Spinal cord (tissue), 9 donors: ENCODE measurements at regions not wholly inside any gene's neighbourhood (a gene's known extent, or its start where the extent isn't known, plus 50 kb on each side); places are given as distances from the start of the nearest gene placed in this dataset.

Experiments
- DNase-seq, 6 donors: peaks; one replicate each; pipeline versions ENCODE4 v3.0.0 to v3.0.0-alpha.2; 2013 to 2015; ENCODE audit warnings: low spot score in 6 of 6, low read depth in 4 of 6
- H3K27ac ChIP-seq: one replicate; pipeline ENCODE4 v1.5.1; 2013; ENCODE audit warnings: low read depth, low read length, control low read depth
- H3K27me3 ChIP-seq: one replicate; pipeline ENCODE4 v1.6.1; 2013; ENCODE audit warnings: low read length; ENCODE audit not compliant: control insufficient read depth, insufficient read depth
- H3K36me3 ChIP-seq: one replicate; pipeline ENCODE4 v1.6.1; 2013; ENCODE audit warnings: low read length; ENCODE audit not compliant: control insufficient read depth, insufficient read depth
- H3K4me1 ChIP-seq: one replicate; pipeline ENCODE4 v1.6.1; 2013; ENCODE audit warnings: low read length; ENCODE audit not compliant: control insufficient read depth, insufficient read depth
- H3K4me3 ChIP-seq: one replicate; pipeline ENCODE4 v1.5.1; 2013; ENCODE audit warnings: low read depth, low read length, control low read depth
- H3K9me3 ChIP-seq: one replicate; pipeline ENCODE4 v1.6.1; 2013; ENCODE audit warnings: low read length; ENCODE audit not compliant: control insufficient read depth, insufficient read depth
- WGBS: methylation state at CpG from one replicate; pipeline ENCODE4 v1.1.5; 2013; ENCODE audit warnings: missing lambda C conversion rate; ENCODE audit not compliant: insufficient coverage; 5-methylcytosine and 5-hydroxymethylcytosine counted together
- donor health status: healthy.

DNA sequence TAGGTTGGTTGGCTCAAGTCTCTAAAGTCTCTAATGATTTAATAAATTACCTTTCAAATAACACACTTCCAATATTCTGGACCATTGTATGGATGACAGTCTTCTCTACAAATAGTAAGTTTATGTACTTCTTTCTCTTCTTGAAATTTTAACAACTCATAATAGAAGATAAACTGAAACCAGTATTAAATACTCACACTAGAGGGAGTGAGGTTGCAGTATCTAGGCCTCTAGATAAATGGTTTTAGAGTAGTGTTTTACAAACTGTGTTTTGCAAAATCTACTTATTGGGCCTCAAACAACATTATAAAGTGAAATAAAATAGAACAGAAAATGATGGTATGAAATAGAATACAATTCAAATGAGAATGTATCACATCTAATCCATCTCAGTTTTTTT, 479.9 kb upstream of the BRINP3 start:
- no peaks in the 10 kb centered on the region for H3K27me3 ChIP-seq
- no peak overlapping the region for H3K4me3 ChIP-seq
- no peaks in the 10 kb centered on the region for H3K36me3 ChIP-seq
- no peak for DNase-seq
- no peaks in the 10 kb centered on the region for H3K9me3 ChIP-seq
- no peak overlapping the region for H3K27ac ChIP-seq
- H3K4me1 ChIP-seq: no peaks in the 10 kb centered on the region

DNA sequence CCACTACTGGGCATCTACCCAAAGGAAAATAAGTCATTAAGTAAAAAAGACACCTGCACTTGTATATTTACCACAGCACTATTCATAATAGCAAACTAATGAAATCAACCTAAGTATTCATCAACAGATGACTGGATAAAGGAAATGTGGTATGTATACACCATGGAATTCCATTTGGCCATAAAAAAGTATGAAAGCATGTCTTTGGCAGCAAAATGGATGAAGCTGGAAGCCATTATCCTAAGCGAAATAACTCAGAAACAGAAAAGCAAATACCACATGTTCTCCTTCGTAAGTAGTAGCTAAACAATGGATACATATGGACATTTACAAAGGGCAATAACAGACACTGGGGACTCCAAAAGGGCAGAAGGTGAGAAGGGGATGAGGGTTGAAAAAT, 485.7 kb upstream of the BRINP3 start:
- Histone ChIP-seq H3K27ac (no peak overlapping the region), H3K36me3 (no peaks in the 10 kb centered on the region), H3K4me1 (no peaks in the 10 kb centered on the region), H3K27me3 (no peaks in the 10 kb centered on the region), H3K4me3 (no peak overlapping the region), H3K9me3 (no peaks in the 10 kb centered on the region)
- DNase-seq: no peak
- no CpG with 5 or more reads among the region's 2 CpGs for WGBS

DNA sequence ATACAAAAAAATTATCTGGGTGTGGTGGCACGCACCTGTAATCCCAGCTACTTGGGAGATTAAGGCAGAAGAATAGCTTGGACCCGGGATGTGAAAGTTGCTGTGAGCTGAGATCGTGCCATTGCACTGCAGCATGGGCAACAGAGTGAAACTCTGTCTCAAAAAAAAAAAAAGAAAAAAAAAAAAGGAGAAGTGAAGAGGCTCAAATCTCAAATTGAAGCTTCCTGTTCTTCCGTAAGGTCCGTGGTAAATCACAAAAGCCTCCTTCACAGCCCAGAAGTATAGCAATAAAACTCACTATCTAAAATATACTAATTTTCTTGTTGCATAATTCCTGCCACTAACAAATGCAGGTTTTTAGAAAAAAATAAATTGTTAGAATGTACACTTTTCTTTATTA, 498.2 kb upstream of the BRINP3 start:
- DNase-seq: no peak
- no peaks in the 10 kb centered on the region for H3K9me3 ChIP-seq
- H3K27me3 ChIP-seq: no peaks in the 10 kb centered on the region
- WGBS: no CpG with 5 or more reads among the region's 5 CpGs
- H3K27ac ChIP-seq: no peak overlapping the region
- no peaks in the 10 kb centered on the region for H3K4me1 ChIP-seq
- H3K4me3 ChIP-seq: no peak overlapping the region
- no peaks in the 10 kb centered on the region for H3K36me3 ChIP-seq

DNA sequence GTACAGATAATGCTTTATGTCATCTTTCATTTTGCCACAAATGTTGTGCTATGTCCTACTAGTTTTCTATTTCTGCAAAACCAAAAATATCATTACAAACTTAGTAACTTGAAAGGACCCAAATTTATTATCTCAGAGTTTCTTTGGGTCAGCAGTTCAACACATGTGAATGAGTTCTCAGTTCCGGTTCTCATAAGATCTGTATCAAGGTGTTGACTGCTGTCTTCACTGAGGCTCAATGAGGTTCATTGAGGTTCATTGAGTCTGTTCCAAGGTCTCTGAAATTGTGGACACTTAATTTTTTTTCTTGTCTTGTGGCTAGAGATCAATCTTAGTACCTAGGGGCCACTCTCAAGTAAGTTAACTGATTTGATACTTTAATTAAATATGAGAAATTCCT, 525.1 kb upstream of the BRINP3 start:
- H3K9me3 ChIP-seq: peaks cover 2% of the 10 kb centered on the region
- no peaks in the 10 kb centered on the region for H3K36me3 ChIP-seq
- no peaks in the 10 kb centered on the region for H3K4me1 ChIP-seq
- no peak overlapping the region for H3K27ac ChIP-seq
- H3K27me3 ChIP-seq: no peaks in the 10 kb centered on the region
- DNase-seq: no peak
- WGBS: 75% methylated on average over 1 of the region's 1 CpG
- H3K4me3 ChIP-seq: no peak overlapping the region

DNA sequence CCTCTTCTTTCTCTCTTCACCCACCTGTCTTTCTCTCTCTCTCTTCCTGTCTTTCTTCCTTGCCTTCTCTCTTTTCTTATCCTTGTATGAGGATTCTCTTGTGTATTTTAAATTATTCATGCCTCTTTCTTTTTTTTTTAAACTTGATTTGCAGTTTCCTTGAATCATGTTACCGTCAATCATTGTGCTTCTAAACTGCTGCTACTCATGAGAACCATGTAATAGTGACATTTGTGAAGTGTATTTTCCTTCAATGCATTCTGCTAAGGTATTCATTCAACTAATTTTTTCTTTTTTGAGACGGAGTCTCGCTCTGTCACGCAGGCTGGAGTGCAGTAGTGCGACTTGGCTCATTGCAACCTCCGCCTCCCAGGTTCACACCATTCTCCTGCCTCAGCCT, 539.1 kb upstream of the BRINP3 start:
- H3K9me3 ChIP-seq: no peaks in the 10 kb centered on the region
- H3K27me3 ChIP-seq: no peaks in the 10 kb centered on the region
- H3K4me1 ChIP-seq: no peaks in the 10 kb centered on the region
- WGBS: 98% methylated on average over 5 of the region's 6 CpGs
- H3K27ac ChIP-seq: no peak overlapping the region
- H3K4me3 ChIP-seq: no peak overlapping the region
- DNase-seq: no peak
- H3K36me3 ChIP-seq: no peaks in the 10 kb centered on the region

DNA sequence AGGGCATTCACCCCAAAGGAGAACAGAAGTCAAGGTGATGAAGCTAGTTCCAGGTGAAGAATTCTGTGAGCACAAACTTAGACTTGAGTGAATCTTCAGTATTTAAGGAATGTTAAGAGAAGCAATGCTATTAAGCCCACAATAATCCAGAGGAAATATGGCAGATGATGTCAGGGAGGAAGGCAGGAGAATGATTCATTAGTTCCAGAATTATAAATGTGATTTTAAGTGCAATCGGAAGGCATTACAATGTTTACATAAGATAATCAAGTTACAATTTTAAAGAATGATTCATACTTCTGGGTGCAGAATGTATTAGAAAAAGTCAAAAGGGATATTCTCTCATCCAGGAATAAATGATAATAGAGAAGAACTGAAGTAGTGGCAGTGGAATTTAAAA, 545.2 kb upstream of the BRINP3 start:
- no peak for DNase-seq
- no CpG with 5 or more reads among the region's 1 CpG for WGBS

DNA sequence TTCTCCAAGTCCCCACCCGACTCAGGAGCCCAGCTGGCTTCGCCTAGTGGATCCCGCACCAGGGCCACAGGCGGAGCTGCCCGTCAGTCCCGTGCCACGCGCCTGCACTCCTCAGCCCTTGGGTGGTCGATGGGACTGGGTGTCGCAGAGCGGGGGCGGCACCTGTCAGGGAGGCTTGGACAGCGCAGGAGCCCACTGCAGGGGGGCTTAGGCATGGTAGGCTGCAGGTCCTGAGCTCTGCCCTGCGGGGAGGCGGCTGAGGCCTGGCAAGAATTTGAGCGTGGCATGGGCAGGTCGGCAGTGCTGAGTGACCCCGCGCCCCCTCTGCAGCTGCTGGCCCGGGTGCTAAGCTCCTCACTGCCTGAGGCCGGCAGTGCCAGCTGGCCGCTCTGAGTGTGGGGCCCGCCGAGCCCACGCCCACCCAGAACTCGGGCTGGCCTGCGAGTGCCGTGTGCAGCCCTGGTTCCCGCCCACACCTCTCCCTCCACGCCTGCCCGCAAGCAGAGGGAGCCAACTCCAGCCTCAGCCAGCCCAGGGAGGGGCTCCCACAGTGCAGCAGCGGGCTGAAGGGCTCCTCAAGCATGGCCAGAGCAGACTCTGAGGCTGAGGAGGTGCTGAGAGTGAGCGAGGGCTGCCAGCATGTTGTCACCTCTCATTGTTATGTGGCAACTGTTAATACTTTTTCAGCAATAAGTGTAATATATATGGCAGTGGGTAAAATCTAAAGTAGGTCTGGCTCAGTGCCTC, 548.4 kb upstream of the BRINP3 start:
- no peak for DNase-seq
- H3K27me3 ChIP-seq: no peaks in the 10 kb centered on the region

More for the DNA sequence above, 545.2 kb upstream of the BRINP3 start:
- Histone ChIP-seq H3K4me3 (no peak overlapping the region), H3K9me3 (no peaks in the 10 kb centered on the region), H3K4me1 (no peaks in the 10 kb centered on the region), H3K27ac (no peak overlapping the region), H3K36me3 (no peaks in the 10 kb centered on the region), H3K27me3 (no peaks in the 10 kb centered on the region)

DNA sequence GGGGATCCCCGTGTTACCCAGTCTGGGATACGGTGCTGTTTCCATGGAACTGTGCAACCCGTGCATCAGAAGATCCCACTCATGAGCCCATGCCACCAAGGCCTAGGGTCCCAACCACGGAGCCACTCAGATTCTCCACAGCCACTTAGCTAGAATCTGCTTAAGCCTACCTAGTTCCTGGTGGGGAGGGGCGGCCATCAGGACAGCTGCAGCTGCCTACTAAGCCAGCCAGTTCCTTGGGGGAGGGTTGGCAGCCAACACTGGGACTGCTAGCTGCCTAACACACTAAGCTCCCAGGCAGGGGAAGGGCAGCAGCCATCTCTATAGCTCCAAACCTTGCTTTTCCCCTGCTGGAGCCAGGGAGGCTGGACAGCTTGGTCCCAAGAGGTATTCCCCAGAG, 549.2 kb upstream of the BRINP3 start:
- WGBS: 91% methylated on average over 4 of the region's 5 CpGs
- no peaks in the 10 kb centered on the region for H3K36me3 ChIP-seq
- H3K4me1 ChIP-seq: no peaks in the 10 kb centered on the region
- no peak for DNase-seq
- no peaks in the 10 kb centered on the region for H3K27me3 ChIP-seq
- no peak overlapping the region for H3K4me3 ChIP-seq
- no peaks in the 10 kb centered on the region for H3K9me3 ChIP-seq
- H3K27ac ChIP-seq: no peak overlapping the region

More for the DNA sequence above, 548.4 kb upstream of the BRINP3 start:
- H3K4me3 ChIP-seq: no peak overlapping the region
- no peak overlapping the region for H3K27ac ChIP-seq
- no peaks in the 10 kb centered on the region for H3K4me1 ChIP-seq
- no peaks in the 10 kb centered on the region for H3K9me3 ChIP-seq
- H3K36me3 ChIP-seq: no peaks in the 10 kb centered on the region
- 95% methylated on average over 32 of the region's 33 CpGs for WGBS

DNA sequence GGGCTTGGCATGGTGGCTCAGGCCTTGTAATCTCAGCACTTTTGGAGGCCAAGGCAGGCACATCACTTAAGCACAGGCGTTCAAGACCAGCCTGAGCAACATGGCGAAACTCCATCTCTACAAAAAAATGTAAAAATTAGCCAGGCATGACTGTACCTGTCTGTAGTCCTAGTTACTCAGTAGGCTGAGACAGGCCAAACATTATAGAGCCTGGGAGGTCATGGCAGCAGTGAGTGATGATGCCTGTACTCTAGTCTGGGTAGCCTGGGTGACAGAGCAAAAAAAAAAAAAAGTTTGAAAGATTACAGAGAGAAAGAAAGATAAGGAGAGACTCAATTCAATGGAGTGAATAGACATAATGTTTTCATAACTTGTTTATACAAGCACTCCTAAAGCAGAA, 556.5 kb upstream of the BRINP3 start:
- WGBS: no CpG with 5 or more reads among the region's 2 CpGs
- Histone ChIP-seq H3K27me3 (no peaks in the 10 kb centered on the region), H3K4me1 (no peaks in the 10 kb centered on the region), H3K27ac (no peak overlapping the region), H3K9me3 (no peaks in the 10 kb centered on the region), H3K4me3 (no peak overlapping the region), H3K36me3 (no peaks in the 10 kb centered on the region)
- no peak for DNase-seq

DNA sequence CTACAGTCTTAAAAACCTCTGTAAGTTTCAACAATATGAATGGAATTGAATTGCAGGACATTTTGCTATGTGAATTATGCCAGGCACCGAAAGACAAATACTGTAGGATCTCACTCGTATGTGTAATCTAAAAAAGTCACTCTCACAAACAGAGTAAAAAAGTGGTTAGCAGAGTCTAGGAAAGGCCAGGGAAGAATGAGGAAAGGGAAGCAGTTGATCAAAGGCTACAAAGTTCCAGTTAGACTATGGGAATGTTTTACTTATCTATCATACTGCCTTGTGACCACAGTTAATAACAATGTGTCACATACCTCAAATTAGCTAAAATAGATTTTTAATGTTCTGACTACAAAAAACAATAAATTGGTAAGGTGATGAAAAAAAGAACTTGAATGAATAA, 565.4 kb upstream of the BRINP3 start:
- Histone ChIP-seq H3K27ac (no peak overlapping the region), H3K4me3 (no peak overlapping the region), H3K4me1 (no peaks in the 10 kb centered on the region), H3K27me3 (no peaks in the 10 kb centered on the region), H3K9me3 (no peaks in the 10 kb centered on the region), H3K36me3 (no peaks in the 10 kb centered on the region)
- no peak for DNase-seq
- no CpG with 5 or more reads among the region's 2 CpGs for WGBS
